Stomach (tissue), 8 donors: ENCODE measurements at regions not wholly inside any gene's neighbourhood (a gene's known extent, or its start where the extent isn't known, plus 50 kb on each side); places are given as distances from the start of the nearest gene placed in this dataset.

Source experiments
- DNase-seq, 2 donors: peaks; one replicate each; pipeline versions ENCODE4 v3.0.0 to v3.0.0-alpha.2; 2013 to 2019
- H3K27ac ChIP-seq, 5 donors: fragments of 200-600 bp in 4 of 5; sonication (generic) in 4 of 5; one replicate each; pipeline ENCODE4 v1.5.1; 2013 to 2019; ENCODE audit warnings: mild to moderate bottlenecking in 1 of 5, moderate library complexity in 1 of 5
- H3K27me3 ChIP-seq, 3 donors: fragments of 200-600 bp; sonication (generic); one replicate each; pipeline ENCODE4 v1.5.1; 2017 to 2019; ENCODE audit warnings: mixed run types in 1 of 3
- H3K36me3 ChIP-seq, 4 donors: fragments of 200-600 bp; sonication (generic); 1 replicate in 3 of 4; 2 replicates in 1 of 4; pipeline ENCODE4 v1.5.1; 2016 to 2019
- H3K4me1 ChIP-seq, 4 donors: fragments of 200-600 bp; sonication (generic); one replicate each; pipeline ENCODE4 v1.5.1; 2016 to 2019
- H3K4me3 ChIP-seq, 4 donors: fragments of 200-600 bp; sonication (generic) in 3 of 4; one replicate each; pipeline ENCODE4 v1.5.1; 2016 to 2019; ENCODE audit warnings: mild to moderate bottlenecking in 1 of 4
- H3K9me3 ChIP-seq, 4 donors: fragments of 200-600 bp; sonication (generic); one replicate each; pipeline ENCODE4 v1.5.1; 2016 to 2019
- CTCF ChIP-seq, 7 experiments: fragments of 450-650 bp in 4 of 7; fragments of 200-600 bp in 3 of 7; sonication (generic) in 3 of 7; IDR thresholded peaks; one replicate each; pipeline ENCODE4 v1.5.1; 2016 to 2019; ENCODE audit warnings: antibody characterized with exemption in 7 of 7, control low read depth in 2 of 7, mild to moderate bottlenecking in 1 of 7
- EP300 ChIP-seq: sonication (generic); formaldehyde crosslinking; IDR thresholded peaks from one replicate; pipeline ENCODE4 v1.6.1; 2017; ENCODE audit warnings: antibody characterized with exemption
- POLR2A ChIP-seq, 4 donors: fragments of 450-650 bp; IDR thresholded peaks; one replicate each; pipeline ENCODE4 v1.6.1; 2016; ENCODE audit warnings: antibody characterized with exemption in 4 of 4, control low read depth in 2 of 4, mild to moderate bottlenecking in 1 of 4, moderate library complexity in 1 of 4
- POLR2AphosphoS5 ChIP-seq, 3 donors: sonication (generic); formaldehyde crosslinking; IDR thresholded peaks; one replicate each; pipeline ENCODE4 v1.6.1; 2016; ENCODE audit warnings: antibody characterized with exemption in 3 of 3
- WGBS, 5 donors: extraction: QIAGEN DNeasy Blood & Tissue Kit in 3 of 5; methylation state at CpG; one replicate each; pipeline versions ENCODE4 v1.1.5 to v1.1.7; 2013 to 2018; 5-methylcytosine and 5-hydroxymethylcytosine counted together
- intact Hi-C: fragments of 100-400 bp; cut with DNase I; formaldehyde crosslinking; loops from one replicate; pipeline ENCODE4 v1.15.1; 2023; ENCODE audit warnings: low total_unique reads
- donor health status: healthy with polysubstance abuse.
- donor health status: Bipolar disorder and iron deficiency.
- donor health status: healthy.

- H3K4me1 ChIP-seq, result peaks cover 0 to 26% (median 13%) of the 10 kb centered on the region in 4 donors
- H3K4me3 ChIP-seq, result no peak overlapping the region
- H3K36me3 ChIP-seq, result no peaks in the 10 kb centered on the region
- TF ChIP-seq POLR2A (IDR thresholded peaks at IDR 0.05) (no peak), CTCF (IDR thresholded peaks at IDR 0.05) (no peak), EP300 (no peak), POLR2AphosphoS5 (IDR thresholded peaks at IDR 0.05) (no peak)
- H3K27me3 ChIP-seq, result no peaks in the 10 kb centered on the region
- intact Hi-C loops, result no loop called here
- DNase-seq, result no peak
- peaks cover 0 to 11% (median 2%) of the 10 kb centered on the region in 4 donors for H3K9me3 ChIP-seq
- no peak overlapping the region for H3K27ac ChIP-seq
Measured at GRCh38 chr12:19577281-19577530, 137.9 kb downstream of the AEBP2 start.

GRCh38 chr12:19584732-19585131, 145.4 kb downstream of the AEBP2 start:
- peaks cover 9 to 33% (median 22%) of the 10 kb centered on the region in 4 donors for H3K9me3 ChIP-seq
- TF ChIP-seq CTCF (IDR thresholded peaks at IDR 0.05), result no peak
- no peak for TF ChIP-seq POLR2AphosphoS5 (IDR thresholded peaks at IDR 0.05)
- TF ChIP-seq POLR2A (IDR thresholded peaks at IDR 0.05), result no peak
- TF ChIP-seq EP300, result no peak
- H3K36me3 ChIP-seq, result peaks cover 0 to 5% (median 0%) of the 10 kb centered on the region in 4 donors
- 97 to 98% (median 98%) methylated on average over 4 of the region's 4 CpGs for WGBS, 5 donors
- no peak overlapping the region for H3K27ac ChIP-seq
- H3K4me3 ChIP-seq, result no peak overlapping the region
- no peaks in the 10 kb centered on the region for H3K4me1 ChIP-seq
- no peaks in the 10 kb centered on the region for H3K27me3 ChIP-seq
- intact Hi-C loops, result no loop called here
- no peak for DNase-seq

GRCh38 chr12:19588951-19589350, 149.7 kb downstream of the AEBP2 start:
- DNase-seq, result no peak
- TF ChIP-seq EP300 (no peak), POLR2AphosphoS5 (IDR thresholded peaks at IDR 0.05) (no peak), CTCF (IDR thresholded peaks at IDR 0.05) (no peak), POLR2A (IDR thresholded peaks at IDR 0.05) (no peak)
- H3K27me3 ChIP-seq, result no peaks in the 10 kb centered on the region
- intact Hi-C loops, result no loop called here
- WGBS, 5 donors, result 70 to 92% (median 85%) methylated on average over 5 of the region's 5 CpGs
- H3K9me3 ChIP-seq, result peaks cover 0 to 9% (median 2%) of the 10 kb centered on the region in 4 donors
- no peak overlapping the region for H3K4me3 ChIP-seq
- H3K36me3 ChIP-seq, result no peaks in the 10 kb centered on the region
- H3K27ac ChIP-seq, result no peak overlapping the region
- H3K4me1 ChIP-seq, result no peaks in the 10 kb centered on the region

- no peak for TF ChIP-seq POLR2AphosphoS5 (IDR thresholded peaks at IDR 0.05)
- no peak for TF ChIP-seq POLR2A (IDR thresholded peaks at IDR 0.05)
- TF ChIP-seq CTCF (IDR thresholded peaks at IDR 0.05), result no peak
- TF ChIP-seq EP300, result no peak
- Histone ChIP-seq H3K9me3 (no peaks in the 10 kb centered on the region), H3K4me1 (no peaks in the 10 kb centered on the region), H3K36me3 (no peaks in the 10 kb centered on the region), H3K27me3 (no peaks in the 10 kb centered on the region), H3K27ac (no peak overlapping the region), H3K4me3 (no peak overlapping the region)
- 88 to 95% (median 94%) methylated on average over 3 of the region's 3 CpGs for WGBS, 5 donors
- intact Hi-C loops, result no loop called here
- DNase-seq, result no peak
Measured at GRCh38 chr12:19591951-19592350, 152.7 kb downstream of the AEBP2 start.
